Embryonic facial prominence (tissue), 1 donor: ENCODE measurements at regions not wholly inside any gene's neighbourhood (a gene's known extent, or its start where the extent isn't known, plus 50 kb on each side); places are given as distances from the start of the nearest gene placed in this dataset.

Experiments used
- DNase-seq: peaks from one replicate; pipeline ENCODE4 v3.0.0-alpha.2; 2016; ENCODE audit errors: extremely low spot score

DNA sequence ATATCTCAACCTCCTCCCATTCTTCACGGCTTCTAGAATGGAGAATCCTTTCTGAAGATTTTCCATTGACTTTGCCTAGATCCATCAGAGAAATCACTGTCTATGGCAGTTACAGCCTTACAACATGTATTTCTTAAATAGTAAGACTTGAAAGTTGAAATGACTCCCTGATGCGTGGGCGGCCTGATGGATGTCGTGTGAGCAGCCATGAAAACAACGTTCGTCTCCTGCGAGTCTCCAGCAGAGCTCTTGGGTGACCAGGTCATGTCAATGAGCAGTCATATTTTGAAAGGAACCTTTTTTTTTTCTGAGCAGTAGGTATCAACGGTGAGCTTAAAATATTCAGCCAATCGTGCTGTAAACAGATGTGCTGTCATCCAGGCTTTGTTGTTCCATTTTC lies 139.9 kb upstream of the C14orf180 start:
- no peak for DNase-seq

DNA sequence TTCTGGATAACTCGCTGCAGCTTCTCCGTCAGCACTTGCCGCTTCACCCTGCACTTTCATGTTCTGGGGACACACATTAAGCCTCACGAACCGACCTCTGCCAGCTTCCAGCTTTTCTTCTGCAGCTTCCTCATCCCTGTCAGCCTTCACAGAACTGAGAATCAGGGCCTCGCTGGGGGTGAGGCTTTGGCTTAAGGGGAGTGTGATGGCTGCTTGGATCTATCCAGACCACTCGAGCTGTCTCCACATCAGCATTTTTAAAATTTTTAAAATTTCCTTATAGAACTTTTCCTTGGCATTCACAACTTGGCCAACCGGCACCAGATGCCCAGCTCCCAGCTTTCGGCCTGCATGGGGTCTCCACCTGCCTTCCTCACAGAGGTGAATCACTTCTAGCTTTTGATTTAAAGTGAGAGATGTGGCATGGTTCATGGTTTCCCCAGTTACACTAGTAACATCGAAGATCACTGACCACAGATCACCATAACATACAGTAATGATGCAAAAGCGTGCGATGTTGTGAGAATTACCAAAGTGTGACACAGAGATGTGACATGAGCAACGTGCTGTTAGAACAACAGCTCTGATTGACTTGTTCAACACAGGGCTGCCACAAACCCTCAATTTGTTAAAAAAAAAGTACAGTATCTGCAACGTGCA lies 139.1 kb upstream of the C14orf180 start:
- DNase-seq: no peak

DNA sequence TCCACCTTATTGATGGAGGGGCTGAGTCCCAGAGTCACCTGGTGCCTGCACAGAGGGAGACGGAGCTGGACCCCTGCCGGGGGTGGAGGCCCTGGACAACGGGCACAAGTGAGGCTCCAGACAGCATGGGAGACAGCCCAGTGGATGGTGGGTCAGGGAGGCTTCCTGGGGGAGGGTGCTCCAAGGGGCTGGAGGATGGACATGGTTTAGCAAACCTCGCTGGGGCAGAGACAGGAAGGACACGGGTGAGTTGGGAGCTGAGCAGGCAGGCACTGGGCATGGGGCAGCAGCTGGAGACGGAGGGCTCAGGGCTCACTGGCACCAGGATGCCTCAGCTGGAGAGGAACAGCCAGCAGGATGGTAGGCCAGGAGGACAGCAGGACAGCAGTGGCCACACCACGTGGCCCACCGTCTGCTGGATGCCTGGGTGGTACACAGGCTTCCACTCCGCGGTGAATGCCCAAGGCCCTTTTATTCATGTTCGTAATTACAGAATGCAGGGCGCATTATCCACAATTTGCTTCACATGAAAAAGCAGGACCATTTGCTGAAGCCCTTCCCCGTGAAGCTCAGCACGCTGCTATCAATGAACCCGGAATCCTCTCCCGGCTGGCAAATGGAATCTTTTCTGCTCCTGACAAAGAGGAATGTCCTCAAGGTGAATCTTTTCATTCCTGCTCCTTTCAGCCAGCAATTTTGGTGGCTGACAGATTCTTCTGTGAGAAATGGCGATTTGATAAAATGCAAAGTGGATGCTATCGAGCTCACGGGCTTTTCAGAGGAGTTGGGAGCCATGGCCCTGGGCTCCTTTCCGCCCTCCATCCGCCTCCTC lies 138.1 kb upstream of the C14orf180 start:
- no peak for DNase-seq

DNA sequence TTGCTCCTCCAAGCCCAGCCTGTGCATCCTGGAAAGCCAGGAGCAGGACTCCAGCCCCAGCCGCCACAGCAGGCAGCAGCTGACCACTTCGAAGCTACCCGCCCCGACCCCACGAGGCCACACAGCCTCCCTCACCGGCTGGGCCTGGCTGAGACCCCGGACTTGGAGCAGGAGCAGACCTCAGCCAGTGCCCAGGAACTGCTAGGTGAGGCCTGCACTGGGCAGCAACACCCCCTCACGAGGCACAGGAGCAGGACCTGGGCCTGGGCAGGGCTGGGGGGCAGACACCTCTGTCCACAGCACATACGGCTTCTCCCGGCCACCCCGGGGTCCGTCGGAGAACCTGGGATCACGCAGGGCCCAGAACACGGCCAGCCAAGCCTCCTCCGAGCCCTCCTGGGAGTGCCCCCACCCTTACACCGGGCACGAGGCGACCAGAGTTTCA lies 137.4 kb upstream of the C14orf180 start:
- DNase-seq: no peak

DNA sequence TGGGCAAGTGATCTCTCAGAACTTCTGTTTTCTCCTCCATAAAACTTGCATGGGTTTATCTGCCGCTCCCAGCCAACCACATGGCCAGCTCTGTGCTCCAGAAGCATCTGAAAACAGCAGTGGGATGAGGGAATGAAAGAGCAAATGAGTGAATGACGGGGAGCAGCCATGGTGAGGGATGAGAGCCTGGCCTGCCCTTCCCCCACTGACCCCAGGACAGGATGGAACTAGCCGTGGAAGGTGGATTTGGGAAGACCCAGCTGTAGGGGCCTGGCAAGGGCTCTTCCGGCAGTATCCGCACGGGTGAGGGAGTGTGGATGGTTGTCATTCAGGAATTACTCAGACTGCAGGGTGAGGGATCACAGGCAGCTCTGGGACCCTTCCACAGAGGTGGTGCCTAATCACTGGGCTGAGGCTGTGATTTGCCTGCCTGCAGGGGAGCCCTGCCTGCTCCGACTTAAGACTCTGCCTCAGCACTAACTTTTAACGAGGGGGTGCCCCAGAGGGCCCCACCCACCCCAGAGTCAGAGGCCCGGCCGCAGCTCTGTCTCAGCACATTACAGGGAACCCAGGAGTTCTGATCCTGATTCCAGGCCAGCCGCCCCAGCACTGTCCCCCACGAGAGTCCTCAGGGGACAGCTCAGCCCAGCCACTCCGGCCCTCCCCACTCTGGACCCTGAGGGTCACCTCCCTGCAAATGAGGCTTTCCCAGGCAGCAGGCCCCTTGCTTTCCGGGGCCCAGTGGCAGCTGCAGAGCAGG lies 136.8 kb upstream of the C14orf180 start:
- no peak for DNase-seq

DNA sequence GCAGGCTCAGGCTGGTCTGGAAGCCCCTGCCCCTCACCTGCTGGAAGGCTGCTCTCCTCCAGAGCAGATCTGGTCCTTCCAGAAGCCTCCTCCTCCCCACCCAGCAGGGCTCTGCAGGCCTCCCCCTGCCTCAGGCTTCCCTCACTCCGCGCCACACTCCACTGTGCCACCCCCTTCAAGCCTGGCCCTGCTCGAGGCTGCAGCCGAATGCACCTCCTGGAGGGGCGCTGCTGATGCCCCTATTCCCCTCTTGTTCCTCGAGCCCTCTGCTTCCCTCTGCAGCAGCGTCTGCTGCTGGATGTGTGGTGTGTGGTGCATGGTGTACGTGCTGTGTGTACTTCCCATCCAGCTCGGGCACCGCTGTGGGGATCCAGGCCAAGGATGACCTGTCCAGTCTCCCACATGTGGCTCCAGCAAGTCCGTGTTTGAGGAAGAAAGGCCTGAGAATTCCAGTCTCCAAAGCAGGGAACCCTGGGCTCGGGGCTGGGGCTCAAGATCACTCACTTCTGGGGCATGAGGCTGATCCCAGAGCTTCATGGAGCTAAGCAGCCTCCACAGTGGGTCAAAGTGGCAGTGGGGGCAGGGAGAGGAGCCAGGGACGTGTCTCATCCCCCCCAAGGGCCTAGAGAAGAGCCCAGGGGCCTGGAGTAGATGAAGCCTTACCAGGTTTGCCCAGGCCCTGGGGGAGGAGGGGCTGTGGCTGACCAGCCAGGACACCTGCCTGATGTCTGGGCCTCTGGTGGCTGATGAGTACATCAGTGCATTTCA lies 136.0 kb upstream of the C14orf180 start:
- DNase-seq: no peak

DNA sequence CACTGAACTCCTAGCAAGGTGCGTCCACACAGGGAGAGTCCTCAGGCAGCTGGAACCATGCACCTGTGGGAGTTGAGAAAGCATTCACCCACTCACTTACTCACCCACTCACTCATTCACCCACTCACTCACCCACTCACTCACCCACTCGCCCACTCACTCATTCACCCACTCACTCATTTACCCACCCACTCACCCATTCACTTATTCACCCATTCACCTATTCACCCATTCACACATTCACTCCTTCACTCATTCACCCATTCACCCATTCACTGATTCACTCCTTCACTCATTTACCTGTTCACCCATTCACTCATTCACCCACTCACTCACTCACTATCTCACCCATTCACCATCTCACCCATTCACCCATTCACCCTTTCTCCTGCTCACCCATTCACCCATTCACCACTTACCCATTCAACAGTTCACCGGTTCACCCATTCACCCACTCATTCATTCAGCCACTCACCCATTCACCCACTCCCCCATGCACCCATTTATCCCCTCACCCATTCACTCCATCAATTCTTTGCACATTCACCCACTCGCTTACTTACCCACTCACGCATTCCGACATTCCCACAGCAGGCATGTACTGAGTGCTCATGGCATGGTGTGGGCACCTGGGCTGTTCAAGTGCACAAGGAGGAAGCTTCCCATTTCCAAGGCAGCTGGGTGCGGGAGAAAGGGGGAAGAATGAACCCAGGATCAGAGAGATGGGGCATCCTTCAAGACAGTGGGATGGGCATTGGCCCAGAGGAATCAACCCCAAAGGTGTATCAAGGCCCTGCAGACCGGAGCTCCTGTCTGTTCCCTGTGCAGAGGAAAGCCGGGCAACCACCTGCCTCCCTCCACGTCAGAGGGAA lies 135.2 kb upstream of the C14orf180 start:
- DNase-seq: no peak

DNA sequence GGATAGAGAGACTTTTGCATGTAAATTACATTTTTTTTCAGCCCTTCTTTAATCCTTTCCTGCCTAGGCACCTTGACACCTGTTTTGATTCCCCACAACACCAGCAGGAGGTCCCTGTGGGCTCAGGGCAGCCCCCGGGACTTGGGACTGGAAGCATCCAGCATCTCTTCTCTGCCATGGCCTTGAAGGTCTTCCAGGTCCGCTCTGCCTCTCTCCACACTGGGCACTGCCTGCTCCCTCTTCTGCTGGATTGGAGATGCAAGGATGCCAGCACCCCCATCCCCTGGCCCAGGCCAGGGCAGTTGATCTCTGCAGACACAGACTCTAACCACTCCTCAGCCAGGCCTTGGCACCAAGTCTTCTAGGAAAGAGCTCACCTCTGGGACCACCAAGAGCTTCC lies 134.5 kb upstream of the C14orf180 start:
- no peak for DNase-seq

DNA sequence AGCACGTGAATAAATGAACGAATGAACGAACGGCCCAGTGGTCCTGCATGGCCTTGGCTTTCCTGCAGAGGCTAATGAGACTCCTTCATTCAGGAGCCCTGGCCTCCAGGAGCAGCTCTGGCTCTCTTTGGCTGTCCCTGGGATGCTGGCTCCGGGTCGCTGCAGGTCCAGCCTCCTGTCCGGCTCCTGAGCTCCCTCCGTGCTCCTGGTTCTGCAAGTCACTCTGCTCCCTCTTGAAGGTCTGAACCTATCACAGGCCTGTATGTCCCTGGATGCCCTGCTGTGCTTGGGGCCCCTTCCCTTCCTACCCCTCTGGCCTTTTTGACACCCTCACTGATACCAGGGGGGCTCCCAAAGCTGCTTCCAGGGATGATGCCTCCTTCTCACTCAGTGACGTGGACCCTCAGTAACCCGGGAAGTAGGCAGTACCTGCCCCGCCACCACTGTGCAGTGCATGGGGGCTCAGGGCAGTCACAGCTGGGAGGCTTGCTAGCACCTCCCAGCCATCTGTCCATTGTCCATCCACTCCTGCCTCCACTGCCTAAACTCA lies 133.7 kb upstream of the C14orf180 start:
- DNase-seq: no peak

DNA sequence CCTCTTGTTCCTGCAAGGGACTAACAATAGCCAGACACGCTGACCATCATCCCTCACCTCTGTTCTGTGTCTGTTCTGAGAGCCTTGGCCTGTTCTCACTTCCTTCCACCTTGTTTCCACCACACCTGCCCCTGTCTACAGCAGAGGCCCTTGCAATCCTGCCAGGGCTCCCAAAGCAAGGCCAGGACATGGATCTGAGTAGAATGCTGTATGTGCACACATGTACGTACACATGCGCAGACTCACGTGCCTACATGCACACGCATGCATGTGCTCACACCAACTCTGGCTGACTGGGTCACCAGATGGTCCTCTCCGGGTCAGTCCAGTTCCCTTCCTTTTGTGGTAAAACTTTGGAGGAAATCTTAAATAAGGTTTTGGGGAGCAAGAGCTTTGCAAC lies 133.0 kb upstream of the C14orf180 start:
- DNase-seq: no peak

DNA sequence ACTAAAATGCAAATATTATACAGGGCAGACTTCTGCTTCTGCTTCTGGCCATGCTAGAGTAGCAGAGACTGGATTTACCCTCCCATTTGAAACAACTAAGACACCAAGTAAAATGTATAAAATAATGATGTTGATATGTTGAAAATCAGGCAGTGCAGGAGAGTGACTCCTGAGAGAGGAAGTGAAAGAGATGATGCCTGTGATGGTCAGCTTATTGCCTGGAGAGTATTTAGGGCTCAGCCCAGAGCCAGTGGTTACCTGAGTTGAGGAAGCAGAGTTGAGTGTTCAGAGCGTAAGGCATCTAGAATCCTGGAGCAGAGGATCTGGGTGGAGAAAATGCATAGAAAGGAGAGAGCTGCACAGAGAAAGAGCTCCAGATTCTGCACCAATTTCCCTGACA lies 131.8 kb upstream of the C14orf180 start:
- no peak for DNase-seq

DNA sequence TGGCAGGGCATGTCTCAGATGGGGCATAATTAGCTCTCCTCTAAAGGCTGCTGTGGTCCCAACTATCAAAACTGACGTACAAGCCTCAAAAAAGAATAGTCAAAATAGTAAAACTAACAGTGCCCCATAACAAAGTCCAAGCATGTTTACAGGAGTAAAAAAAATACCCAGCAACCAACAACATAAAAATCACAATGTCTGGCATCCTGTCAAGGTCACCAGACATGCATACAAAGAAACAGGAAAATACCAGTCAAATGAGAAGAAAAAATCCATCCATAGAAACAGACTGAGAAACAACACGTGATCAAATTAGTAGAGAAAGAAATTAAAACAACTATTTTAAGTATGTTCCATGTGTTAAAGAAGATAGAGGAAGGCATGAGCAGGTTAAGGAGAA lies 131.2 kb upstream of the C14orf180 start:
- DNase-seq: no peak

DNA sequence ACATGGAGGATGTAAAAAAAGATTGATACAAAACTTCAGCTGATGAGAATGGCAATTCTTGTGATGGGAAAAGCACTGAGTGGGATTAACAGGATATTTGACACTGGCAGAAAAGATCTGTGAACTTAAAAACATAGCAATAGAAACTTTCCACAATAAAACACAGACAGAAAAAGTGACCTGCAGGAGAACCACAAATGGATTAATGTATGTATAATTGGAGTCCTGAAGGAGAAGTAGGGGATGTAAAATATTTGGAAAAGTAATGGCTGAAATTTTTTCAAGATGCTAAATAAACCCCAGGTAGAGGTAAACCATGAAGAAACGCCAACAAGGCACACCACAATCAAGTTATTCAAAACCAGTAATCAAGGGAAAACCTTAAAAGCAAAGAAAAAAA lies 130.8 kb upstream of the C14orf180 start:
- DNase-seq: no peak

DNA sequence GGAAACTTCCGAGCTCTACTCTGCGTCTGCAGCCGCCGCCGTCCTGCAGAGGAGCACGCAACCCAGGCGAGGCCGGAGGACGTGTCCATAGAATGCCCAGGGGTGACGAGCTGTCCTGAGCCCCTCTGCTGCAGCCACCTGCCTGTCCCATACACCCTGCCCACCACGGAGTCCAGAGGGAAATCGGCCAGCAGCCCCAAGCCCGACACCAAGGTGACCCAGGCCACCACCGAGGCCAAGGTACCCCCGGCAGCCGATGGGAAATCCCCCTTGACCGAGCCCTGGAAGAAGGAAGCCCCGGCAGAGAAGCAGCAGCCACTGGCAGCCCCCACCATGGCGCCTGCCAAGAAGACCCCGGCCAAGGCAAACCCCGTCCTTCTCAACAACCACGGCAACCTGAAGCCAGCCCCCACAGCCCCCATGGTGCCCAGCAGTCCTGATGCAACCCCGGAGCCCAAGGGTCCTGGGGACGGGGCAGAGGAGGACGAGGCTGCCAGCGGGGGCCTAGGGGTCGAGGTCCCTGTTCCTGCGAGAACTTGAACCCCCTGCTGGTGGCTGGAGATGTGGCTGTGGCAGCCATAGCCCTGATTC lies 128.7 kb upstream of the C14orf180 start:
- DNase-seq: no peak

DNA sequence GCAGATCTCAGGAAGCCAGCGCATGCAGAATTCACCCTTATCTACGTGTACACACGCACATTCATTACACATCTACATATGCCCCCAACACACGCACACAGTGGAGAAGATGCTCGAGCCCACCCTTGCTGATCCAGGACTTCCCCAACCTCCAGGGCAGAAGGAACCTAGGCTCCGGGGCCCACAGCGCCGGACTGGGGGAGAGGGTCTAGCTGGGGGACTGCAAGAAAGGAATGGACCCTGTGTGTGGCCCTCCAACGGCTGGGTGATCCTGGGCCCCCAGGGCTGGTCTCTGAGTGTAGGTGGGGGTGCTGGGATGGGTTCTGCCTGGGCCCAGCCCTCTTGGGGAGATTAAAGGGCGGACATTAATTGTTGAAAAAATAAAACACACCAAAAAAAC lies 128.1 kb upstream of the C14orf180 start:
- no peak for DNase-seq

DNA sequence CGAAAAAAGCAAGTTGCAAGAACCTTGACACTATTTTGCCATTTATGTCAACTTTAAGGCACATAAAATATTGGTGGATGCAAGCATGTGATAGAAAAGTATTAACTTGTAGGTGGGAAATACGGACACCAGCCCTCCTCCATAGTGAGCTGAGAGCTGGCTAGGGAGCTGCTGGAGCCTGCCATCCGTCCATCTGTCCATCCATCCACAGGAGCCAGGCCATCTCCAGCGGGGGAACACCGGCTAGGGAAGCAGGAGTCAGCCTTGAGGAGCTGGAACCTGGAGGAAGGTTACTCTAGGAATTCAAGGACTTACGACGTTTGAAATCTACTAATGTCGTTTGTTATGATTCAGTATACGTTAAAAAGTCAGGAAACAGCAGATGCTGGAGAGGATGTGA lies 120.7 kb upstream of the C14orf180 start:
- no peak for DNase-seq

DNA sequence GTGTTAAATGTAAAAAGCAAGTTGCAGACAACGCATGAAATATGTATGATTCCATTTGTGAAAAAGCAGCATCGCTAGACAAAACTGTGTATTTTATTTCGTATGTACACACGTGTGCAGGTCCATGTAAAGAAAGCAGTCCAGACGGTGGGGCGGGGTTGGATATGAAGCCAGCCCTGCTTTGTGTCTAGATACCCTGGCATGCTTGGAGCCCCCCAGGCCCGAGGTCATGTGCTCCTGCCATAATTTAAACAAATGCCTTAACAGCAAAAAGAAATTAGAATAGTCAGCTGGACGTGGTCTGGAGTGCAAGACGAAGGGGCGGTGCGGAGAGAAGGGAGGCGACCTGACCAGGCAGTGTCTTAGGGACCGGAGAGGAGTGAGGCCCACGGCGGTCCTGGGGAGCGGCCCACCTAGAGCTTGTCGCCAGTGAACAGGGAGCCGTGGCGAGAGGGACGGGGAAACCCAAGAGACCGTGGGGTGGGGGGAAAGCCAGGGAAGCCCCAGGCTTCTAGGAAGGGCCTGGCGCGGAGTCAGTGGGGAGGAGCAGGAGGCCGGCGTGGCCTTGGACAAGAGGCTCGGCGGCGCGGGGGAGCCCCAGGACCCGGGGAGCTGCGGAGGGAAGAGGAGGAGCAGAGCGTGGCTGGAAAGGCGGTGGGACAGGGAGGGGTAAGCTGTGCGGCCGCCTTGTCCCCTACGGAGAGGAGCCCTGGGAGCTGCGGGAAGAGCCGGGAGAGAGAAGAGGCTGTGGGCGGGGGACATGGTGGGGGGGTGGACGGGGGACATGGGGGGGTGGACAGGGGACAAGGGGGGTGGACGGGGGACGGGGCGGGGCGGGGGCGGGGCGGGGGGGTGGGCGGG lies 118.5 kb upstream of the C14orf180 start:
- no peak for DNase-seq

DNA sequence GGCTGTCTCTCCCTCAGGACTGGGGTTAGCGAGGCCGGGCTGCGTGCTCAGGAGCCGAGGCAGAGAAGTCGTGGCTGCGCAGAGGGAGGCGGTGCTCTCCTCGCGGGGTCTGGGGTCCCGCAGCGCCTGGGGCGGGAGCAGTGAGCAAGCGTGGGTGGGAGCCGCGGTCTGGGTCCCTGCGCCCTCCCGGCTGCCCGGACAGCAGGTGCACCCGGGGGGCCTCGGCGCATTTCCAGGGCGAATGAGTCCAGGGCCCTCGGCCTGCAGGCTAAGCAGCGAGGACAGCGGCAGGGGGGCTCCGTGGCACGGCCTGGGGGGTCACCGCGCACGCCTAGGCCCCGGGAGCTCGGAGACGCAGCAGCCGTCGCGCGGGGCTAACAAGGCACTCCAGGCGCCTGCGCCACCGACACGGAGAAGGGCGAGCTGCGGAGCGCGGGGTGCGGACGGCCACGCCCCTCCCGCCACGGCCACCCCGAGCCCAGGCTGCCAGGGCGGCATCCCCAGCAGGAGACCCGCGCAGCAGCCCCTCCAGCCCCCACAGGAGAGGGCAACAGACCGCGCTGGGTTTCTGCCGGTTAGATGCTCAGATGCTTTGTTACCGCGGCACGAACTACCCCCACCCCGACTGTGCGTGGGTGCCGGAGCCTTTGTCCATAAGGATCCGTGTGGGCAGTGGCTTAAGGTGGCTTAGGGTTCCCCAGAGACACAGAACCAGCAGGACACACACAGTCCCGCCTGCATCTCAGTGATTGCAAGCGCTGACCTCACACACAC lies 117.7 kb upstream of the C14orf180 start:
- no peak for DNase-seq
